ENCODE measurements at regions not wholly inside any gene's neighbourhood (a gene's known extent, or its start where the extent isn't known, plus 50 kb on each side); places are given as distances from the start of the nearest gene placed in this dataset.

- DNase-seq, result no peak
Measured at GRCh38 chr1:198865319-198865718, 226.5 kb downstream of the PTPRC start.

GRCh38 chr1:198867182-198867581 is 228.3 kb downstream of the PTPRC start:
- DNase-seq, result no peak

GRCh38 chr1:198873696-198874230 is 234.9 kb downstream of the PTPRC start:
- DNase-seq, result no peak

GRCh38 chr1:198876371-198876871 is 237.6 kb downstream of the PTPRC start:
- DNase-seq, result no peak

GRCh38 chr1:198878566-198878965 is 239.7 kb downstream of the PTPRC start:
- DNase-seq, result no peak

GRCh38 chr1:198879711-198880306 is 241.0 kb downstream of the PTPRC start:
- DNase-seq, result no peak

- no peak for DNase-seq
Measured at GRCh38 chr1:198880397-198880796, 241.6 kb downstream of the PTPRC start.

GRCh38 chr1:198880818-198881597 is 242.2 kb downstream of the PTPRC start:
- no peak for DNase-seq

GRCh38 chr1:198883184-198883583 is 244.3 kb downstream of the PTPRC start:
- DNase-seq, result no peak

- no peak for DNase-seq
Measured at GRCh38 chr1:198887866-198888265, 249.0 kb downstream of the PTPRC start.

GRCh38 chr1:198888379-198888943 is 249.6 kb downstream of the PTPRC start:
- DNase-seq, result no peak

- no peak for DNase-seq
Measured at GRCh38 chr1:198889101-198889500, 250.3 kb downstream of the PTPRC start.

- DNase-seq, result no peak
Measured at GRCh38 chr1:198889749-198890148, 250.9 kb downstream of the PTPRC start.

GRCh38 chr1:198890214-198890930 is 251.5 kb downstream of the PTPRC start:
- no peak for DNase-seq

- no peak for DNase-seq
Measured at GRCh38 chr1:198892065-198892464, 253.2 kb downstream of the PTPRC start.

GRCh38 chr1:198893141-198893540 is 254.3 kb downstream of the PTPRC start:
- no peak for DNase-seq

GRCh38 chr1:198893763-198894444 is 255.1 kb downstream of the PTPRC start:
- no peak for DNase-seq

- no peak for DNase-seq
Measured at GRCh38 chr1:198901266-198901665, 262.4 kb downstream of the PTPRC start.

GRCh38 chr1:198902655-198903054 is 263.8 kb downstream of the PTPRC start:
- no peak for DNase-seq

- DNase-seq, result no peak
Measured at GRCh38 chr1:198903203-198903602, 264.4 kb downstream of the PTPRC start.

GRCh38 chr1:198903621-198904020 is 264.8 kb downstream of the PTPRC start:
- no peak for DNase-seq

- DNase-seq, result no peak
Measured at GRCh38 chr1:198904321-198904720, 265.5 kb downstream of the PTPRC start.
